GM12875 (cell line): ENCODE measurements at regions not wholly inside any gene's neighbourhood (a gene's known extent, or its start where the extent isn't known, plus 50 kb on each side); places are given as distances from the start of the nearest gene placed in this dataset.
"Not testable (repeated sequence)": the region's sequence is repeated elsewhere in the genome, so short reads cannot be mapped to it uniquely, and the experiment has no call there.

Experiments
- H3K4me3 ChIP-seq: one replicate; pipeline ENCODE4 v1.5.1; 2011; ENCODE audit warnings: low read depth, low read length, control low read depth
- TF ChIP-seq, protein P1 (sequence below): IDR thresholded peaks from 2 replicates; pipeline ENCODE4 v1.5.1; 2011; ENCODE audit warnings: low read depth, mild to moderate bottlenecking, control low read depth, inconsistent platforms, low read length, moderate library complexity, borderline replicate concordance; ENCODE audit not compliant: insufficient read depth

DNA sequence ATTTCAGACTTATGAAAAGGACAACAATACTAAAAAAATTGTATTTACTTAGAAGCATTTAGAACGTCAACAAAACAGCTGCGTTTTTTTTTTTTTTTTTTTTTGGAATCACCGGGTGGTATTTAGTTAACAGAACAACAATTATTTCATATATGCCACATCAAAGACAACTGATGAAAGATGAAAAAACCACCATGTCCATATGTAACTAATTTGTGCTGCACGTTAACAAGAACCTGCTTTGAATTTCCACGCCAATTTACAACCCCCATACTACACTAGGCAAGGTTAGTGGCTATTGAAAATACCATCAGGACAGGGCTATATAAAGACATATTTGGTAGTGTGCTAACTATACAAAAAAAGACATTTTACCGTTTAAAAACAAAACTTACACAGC is 189.3 kb upstream of the ROBO1 start:
- H3K4me3 ChIP-seq, result no peak overlapping the region
- TF ChIP-seq, protein P1, sequence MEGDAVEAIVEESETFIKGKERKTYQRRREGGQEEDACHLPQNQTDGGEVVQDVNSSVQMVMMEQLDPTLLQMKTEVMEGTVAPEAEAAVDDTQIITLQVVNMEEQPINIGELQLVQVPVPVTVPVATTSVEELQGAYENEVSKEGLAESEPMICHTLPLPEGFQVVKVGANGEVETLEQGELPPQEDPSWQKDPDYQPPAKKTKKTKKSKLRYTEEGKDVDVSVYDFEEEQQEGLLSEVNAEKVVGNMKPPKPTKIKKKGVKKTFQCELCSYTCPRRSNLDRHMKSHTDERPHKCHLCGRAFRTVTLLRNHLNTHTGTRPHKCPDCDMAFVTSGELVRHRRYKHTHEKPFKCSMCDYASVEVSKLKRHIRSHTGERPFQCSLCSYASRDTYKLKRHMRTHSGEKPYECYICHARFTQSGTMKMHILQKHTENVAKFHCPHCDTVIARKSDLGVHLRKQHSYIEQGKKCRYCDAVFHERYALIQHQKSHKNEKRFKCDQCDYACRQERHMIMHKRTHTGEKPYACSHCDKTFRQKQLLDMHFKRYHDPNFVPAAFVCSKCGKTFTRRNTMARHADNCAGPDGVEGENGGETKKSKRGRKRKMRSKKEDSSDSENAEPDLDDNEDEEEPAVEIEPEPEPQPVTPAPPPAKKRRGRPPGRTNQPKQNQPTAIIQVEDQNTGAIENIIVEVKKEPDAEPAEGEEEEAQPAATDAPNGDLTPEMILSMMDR, result no peak

DNA sequence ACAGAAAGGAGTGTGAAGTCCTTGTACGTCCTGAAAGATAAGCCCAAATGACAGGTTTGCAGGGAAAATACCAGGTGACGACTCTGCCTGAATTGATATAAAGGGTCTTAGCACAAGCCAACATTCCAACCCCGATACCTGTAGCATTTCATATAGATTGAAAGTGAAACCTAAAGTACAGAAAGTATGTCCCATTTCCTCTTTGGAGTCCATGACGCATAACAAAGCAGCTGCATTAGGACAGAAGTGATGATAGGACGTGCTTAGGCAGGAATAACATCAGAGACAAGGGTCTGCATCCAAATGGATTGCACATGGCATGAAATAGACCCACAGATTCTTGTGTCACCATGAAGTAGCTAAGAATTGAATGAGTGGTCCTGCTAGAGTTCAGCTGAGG is 187.0 kb upstream of the ROBO1 start:
- TF ChIP-seq, protein P1, result no peak
- no peak overlapping the region for H3K4me3 ChIP-seq

DNA sequence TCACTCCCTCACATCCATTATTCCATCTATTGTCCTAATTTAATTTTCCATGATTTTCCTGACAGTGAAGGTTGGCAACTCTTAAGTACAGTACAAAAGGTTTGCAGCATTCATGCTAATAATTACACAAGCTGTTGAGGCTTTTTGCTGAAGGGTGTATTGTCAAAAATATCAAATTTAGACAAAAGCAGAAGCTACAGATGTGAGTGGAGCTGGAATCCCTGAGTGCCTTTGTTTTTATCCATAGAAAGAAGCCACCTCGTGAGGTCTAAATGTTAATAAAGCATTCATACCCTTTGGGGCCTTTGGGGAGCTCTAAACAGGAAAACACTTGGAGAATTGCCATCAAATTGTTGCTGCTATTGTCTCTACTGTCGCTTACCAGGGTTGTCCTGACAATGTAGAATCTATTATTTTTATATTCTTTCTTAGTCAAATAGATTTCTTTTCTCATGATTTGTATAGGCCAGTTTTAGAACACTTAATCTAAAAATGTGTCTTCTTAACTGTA is 185.8 kb upstream of the ROBO1 start:
- no peak overlapping the region for H3K4me3 ChIP-seq
- TF ChIP-seq, protein P1, result no peak

DNA sequence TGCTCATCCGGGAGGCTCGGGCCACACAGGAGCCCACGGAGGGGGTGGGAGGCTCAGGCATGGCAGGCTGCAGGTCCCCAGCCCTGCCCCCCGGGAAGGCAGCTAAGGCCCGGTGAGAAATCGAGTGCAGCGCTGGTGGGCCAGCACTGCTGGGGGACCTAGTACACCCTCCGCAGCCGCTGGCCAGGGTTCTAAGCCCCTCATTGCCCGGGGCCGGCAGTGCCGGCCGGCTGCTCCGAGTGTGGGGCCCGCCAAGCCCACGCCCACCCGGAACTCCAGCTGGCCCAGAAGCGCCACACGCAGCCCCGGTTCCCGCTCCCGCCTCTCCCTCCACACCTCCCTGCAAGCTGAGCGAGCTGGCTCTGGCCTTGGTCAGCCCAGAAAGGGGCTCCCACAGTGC is 183.6 kb upstream of the ROBO1 start:
- not testable (repeated sequence) for H3K4me3 ChIP-seq

DNA sequence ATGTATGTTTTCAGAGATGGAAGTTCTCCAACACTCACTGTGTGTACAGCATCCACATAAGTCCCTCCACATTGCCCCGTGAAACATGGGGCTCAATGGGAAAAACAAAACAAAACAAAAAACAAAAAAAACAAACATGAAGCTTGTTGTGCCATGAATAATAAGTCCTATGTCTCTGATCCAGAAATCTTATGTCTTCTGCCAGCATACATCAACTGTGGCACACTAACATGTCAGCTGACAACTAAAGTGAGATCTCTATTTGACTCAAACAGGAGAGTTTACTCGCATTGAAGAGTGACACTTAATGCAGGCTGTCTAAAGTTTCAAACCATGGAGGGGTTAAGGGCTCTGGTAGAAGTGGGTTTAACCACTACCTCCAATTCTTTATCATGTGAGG is 180.2 kb upstream of the ROBO1 start:
- H3K4me3 ChIP-seq, result no peak overlapping the region
- TF ChIP-seq, protein P1, result no peak

DNA sequence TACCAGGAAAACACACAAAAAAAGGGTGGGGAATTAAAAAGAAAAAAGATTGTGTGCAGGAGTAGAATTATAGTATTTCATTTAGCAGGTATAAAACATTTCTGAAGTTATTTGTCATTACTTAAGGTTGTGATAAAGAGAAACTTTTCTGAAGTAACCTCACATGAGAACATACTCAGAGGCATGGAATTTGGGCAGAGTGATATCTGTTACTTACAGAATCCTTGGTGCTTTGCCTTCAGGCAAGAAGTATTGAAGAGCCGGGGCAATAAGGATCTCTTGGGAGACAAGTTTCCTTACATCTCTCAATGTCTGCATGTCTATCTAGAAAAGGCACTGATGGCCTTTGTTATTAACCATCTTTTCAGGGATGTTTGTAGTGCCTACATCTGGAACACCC is 179.7 kb upstream of the ROBO1 start:
- H3K4me3 ChIP-seq, result no peak overlapping the region
- TF ChIP-seq, protein P1, result no peak

DNA sequence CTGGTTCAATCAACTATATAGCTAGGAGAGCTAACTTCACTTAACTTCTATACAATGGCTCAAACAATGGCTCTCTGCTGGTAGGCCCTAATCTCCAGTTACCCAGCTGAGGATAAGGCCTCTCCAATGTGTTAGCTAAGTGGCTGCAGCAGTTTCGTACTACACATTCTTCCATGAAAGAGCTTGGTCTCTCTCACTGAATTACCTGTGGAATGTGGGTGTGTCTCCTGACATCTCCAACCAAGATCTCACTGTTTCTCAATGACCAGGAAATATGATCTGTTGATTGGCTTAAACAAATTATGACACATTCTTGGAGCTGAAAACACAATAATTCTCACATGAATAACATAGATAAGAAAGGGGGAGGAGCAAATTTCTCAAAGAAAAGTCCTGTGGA is 169.8 kb upstream of the ROBO1 start:
- no peak overlapping the region for H3K4me3 ChIP-seq
- TF ChIP-seq, protein P1, result no peak

DNA sequence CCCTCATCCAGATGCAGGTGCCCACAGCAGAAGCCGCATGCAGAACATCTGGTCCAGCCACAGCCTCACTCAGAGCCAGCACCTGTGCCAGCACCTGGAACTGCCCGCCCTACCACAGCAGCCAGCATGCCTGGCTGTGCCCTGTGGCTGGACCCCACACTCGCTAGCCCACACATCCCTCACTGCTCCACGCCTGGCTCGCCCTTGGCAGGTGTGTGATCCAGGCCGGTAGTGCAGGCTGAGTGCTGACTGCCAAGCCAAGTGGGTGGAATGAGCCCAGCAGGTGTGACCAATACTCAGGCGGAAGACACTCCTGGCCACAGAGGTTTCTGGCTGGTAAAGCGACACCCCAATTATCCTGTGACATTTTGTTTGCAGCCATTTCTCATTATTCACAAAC is 162.4 kb upstream of the ROBO1 start:
- H3K4me3 ChIP-seq, result no peak overlapping the region
- TF ChIP-seq, protein P1, result no peak
